Trophoblast cell (in vitro differentiated cells and primary cell): ENCODE measurements at regions not wholly inside any gene's neighbourhood (a gene's known extent, or its start where the extent isn't known, plus 50 kb on each side); places are given as distances from the start of the nearest gene placed in this dataset.

Experiments
- DNase-seq, 2 donors: peaks; one replicate each; pipeline ENCODE4 v3.0.0-alpha.2; 2016
- H2AFZ ChIP-seq: 2 replicates; pipeline ENCODE4 v1.6.1; 2013; ENCODE audit warnings: low read length, moderate library complexity, mild to moderate bottlenecking; ENCODE audit not compliant: insufficient read depth, poor library complexity
- H2AK5ac ChIP-seq: 2 replicates; pipeline ENCODE4 v1.6.1; 2013; ENCODE audit warnings: mild to moderate bottlenecking, low read length
- H2BK120ac ChIP-seq: 2 replicates; pipeline ENCODE4 v1.6.1; 2013; ENCODE audit warnings: low read length, mild to moderate bottlenecking, moderate library complexity; ENCODE audit not compliant: insufficient read depth, poor library complexity
- H2BK12ac ChIP-seq: 2 replicates; pipeline ENCODE4 v1.6.1; 2013; ENCODE audit warnings: mild to moderate bottlenecking, low read length, moderate library complexity
- H2BK5ac ChIP-seq: 2 replicates; pipeline ENCODE4 v1.6.1; 2013; ENCODE audit warnings: low read length, low read depth, moderate library complexity, mild to moderate bottlenecking; ENCODE audit not compliant: poor library complexity
- H3K14ac ChIP-seq: 2 replicates; pipeline ENCODE4 v1.6.1; 2013; ENCODE audit warnings: mild to moderate bottlenecking, low read length
- H3K18ac ChIP-seq: 2 replicates; pipeline ENCODE4 v1.6.1; 2013; ENCODE audit warnings: mild to moderate bottlenecking, low read length
- H3K23ac ChIP-seq: 2 replicates; pipeline ENCODE4 v1.6.1; 2013; ENCODE audit warnings: low read length
- H3K27ac ChIP-seq: 2 replicates; pipeline ENCODE4 v1.5.1; 2013; ENCODE audit warnings: low read depth, mild to moderate bottlenecking, inconsistent platforms, low read length, moderate library complexity
- H3K27me3 ChIP-seq: 2 replicates; pipeline ENCODE4 v1.6.1; 2013; ENCODE audit warnings: inconsistent platforms, mild to moderate bottlenecking, low read length, moderate library complexity; ENCODE audit not compliant: insufficient read depth
- H3K36me3 ChIP-seq, 2 experiments: 1 replicate in 1 of 2; 2 replicates in 1 of 2; pipeline ENCODE4 v1.6.1; 2013; ENCODE audit warnings: low read length in 2 of 2, mild to moderate bottlenecking in 2 of 2, moderate library complexity in 1 of 2; ENCODE audit not compliant: insufficient read depth in 2 of 2, control insufficient read depth in 1 of 2
- H3K4ac ChIP-seq: 2 replicates; pipeline ENCODE4 v1.6.1; 2013; ENCODE audit warnings: low read depth, mild to moderate bottlenecking, low read length, moderate library complexity
- H3K4me1 ChIP-seq, 2 experiments: 1 replicate in 1 of 2; 2 replicates in 1 of 2; pipeline ENCODE4 v1.6.1; 2013; ENCODE audit warnings: low read length in 2 of 2, mild to moderate bottlenecking in 2 of 2, moderate library complexity in 1 of 2; ENCODE audit not compliant: insufficient read depth in 2 of 2, control insufficient read depth in 1 of 2
- H3K4me2 ChIP-seq: 2 replicates; pipeline ENCODE4 v1.6.1; 2013; ENCODE audit warnings: inconsistent platforms, mild to moderate bottlenecking, low read length, moderate library complexity
- H3K4me3 ChIP-seq: 2 replicates; pipeline ENCODE4 v1.5.1; 2013; ENCODE audit warnings: mild to moderate bottlenecking, low read depth, low read length, inconsistent platforms
- H3K79me1 ChIP-seq: one replicate; pipeline ENCODE4 v1.6.1; 2013; ENCODE audit warnings: low read length
- H3K79me2 ChIP-seq: 2 replicates; pipeline ENCODE4 v1.6.1; 2013; ENCODE audit warnings: low read length, mild to moderate bottlenecking; ENCODE audit not compliant: control insufficient read depth, insufficient read depth, poor library complexity
- H3K9ac ChIP-seq: 2 replicates; pipeline ENCODE4 v1.6.1; 2013; ENCODE audit warnings: mild to moderate bottlenecking, low read length
- H3K9me3 ChIP-seq: 2 replicates; pipeline ENCODE4 v1.6.1; 2013; ENCODE audit warnings: low read depth, mild to moderate bottlenecking, control low read depth, inconsistent platforms, low read length; ENCODE audit not compliant: insufficient read depth
- H4K12ac ChIP-seq: 2 replicates; pipeline ENCODE4 v1.6.1; 2013; ENCODE audit warnings: low read depth, mild to moderate bottlenecking, low read length, moderate library complexity
- H4K8ac ChIP-seq: 2 replicates; pipeline ENCODE4 v1.6.1; 2013; ENCODE audit warnings: low read depth, mild to moderate bottlenecking, low read length, moderate library complexity
- H4K91ac ChIP-seq: one replicate; pipeline ENCODE4 v1.6.1; 2013; ENCODE audit warnings: low read depth, mild to moderate bottlenecking, low read length, moderate library complexity
- WGBS: extraction: QIAGEN DNeasy Blood & Tissue Kit; methylation state at CpG from one replicate; pipeline ENCODE4 v1.1.7; 2013; ENCODE audit warnings: missing lambda C conversion rate; ENCODE audit not compliant: insufficient read length, insufficient coverage; ENCODE audit errors: extremely low coverage; 5-methylcytosine and 5-hydroxymethylcytosine counted together

GRCh38 chr1:244173240-244173639 is 122.2 kb downstream of the ZBTB18 start:
- Histone ChIP-seq H3K9ac (no peak overlapping the region), H2BK12ac (no peak overlapping the region), H4K12ac (no peak overlapping the region), H3K79me1 (no peaks in the 10 kb centered on the region), H3K27ac (no peak overlapping the region), H3K14ac (no peak overlapping the region), H3K9me3 (no peaks in the 10 kb centered on the region), H4K91ac (no peak overlapping the region), H2AFZ (no peak overlapping the region), H3K4ac (no peak overlapping the region), H3K79me2 (no peaks in the 10 kb centered on the region), H3K36me3 (no peaks in the 10 kb centered on the region), H3K4me2 (no peak overlapping the region), H2AK5ac (no peak overlapping the region), H3K4me1 (no peaks in the 10 kb centered on the region), H3K4me3 (no peak overlapping the region), H3K27me3 (no peaks in the 10 kb centered on the region), H3K18ac (no peak overlapping the region), H4K8ac (no peak overlapping the region), H2BK120ac (no peak overlapping the region), H3K23ac (no peak overlapping the region), H2BK5ac (no peak overlapping the region)
- no peak for DNase-seq
- no CpG with 5 or more reads among the region's 4 CpGs for WGBS

GRCh38 chr1:244173769-244174168 is 122.7 kb downstream of the ZBTB18 start:
- Histone ChIP-seq H2BK5ac (no peak overlapping the region), H2BK120ac (no peak overlapping the region), H2BK12ac (no peak overlapping the region), H3K4me2 (no peak overlapping the region), H3K9me3 (no peaks in the 10 kb centered on the region), H3K27me3 (no peaks in the 10 kb centered on the region), H3K79me2 (no peaks in the 10 kb centered on the region), H3K9ac (no peak overlapping the region), H4K8ac (no peak overlapping the region), H3K18ac (no peak overlapping the region), H3K27ac (no peak overlapping the region), H3K4ac (no peak overlapping the region), H2AFZ (no peak overlapping the region), H3K4me3 (no peak overlapping the region), H4K12ac (no peak overlapping the region), H3K79me1 (no peaks in the 10 kb centered on the region), H2AK5ac (no peak overlapping the region), H3K23ac (no peak overlapping the region), H3K4me1 (no peaks in the 10 kb centered on the region), H3K36me3 (no peaks in the 10 kb centered on the region), H4K91ac (no peak overlapping the region), H3K14ac (no peak overlapping the region)
- WGBS = no CpG with 5 or more reads among the region's 6 CpGs
- no peak for DNase-seq

GRCh38 chr1:244174922-244175521 is 123.9 kb downstream of the ZBTB18 start:
- no peaks in the 10 kb centered on the region for H3K79me1 ChIP-seq
- H3K4ac ChIP-seq = no peak overlapping the region
- no peak overlapping the region for H2BK12ac ChIP-seq
- H3K4me1 ChIP-seq = no peaks in the 10 kb centered on the region
- H3K79me2 ChIP-seq = no peaks in the 10 kb centered on the region
- H4K91ac ChIP-seq = no peak overlapping the region
- no peak overlapping the region for H2BK5ac ChIP-seq
- H4K12ac ChIP-seq = no peak overlapping the region
- H3K9me3 ChIP-seq = no peaks in the 10 kb centered on the region
- H3K23ac ChIP-seq = no peak overlapping the region
- DNase-seq = no peak
- H2BK120ac ChIP-seq = no peak overlapping the region
- H2AFZ ChIP-seq = no peak overlapping the region
- no CpG with 5 or more reads among the region's 3 CpGs for WGBS
- H3K9ac ChIP-seq = no peak overlapping the region
- no peak overlapping the region for H3K27ac ChIP-seq
- H3K18ac ChIP-seq = no peak overlapping the region
- no peak overlapping the region for H4K8ac ChIP-seq
- H3K36me3 ChIP-seq = no peaks in the 10 kb centered on the region
- H2AK5ac ChIP-seq = no peak overlapping the region
- H3K14ac ChIP-seq = no peak overlapping the region
- no peak overlapping the region for H3K4me3 ChIP-seq
- H3K27me3 ChIP-seq = no peaks in the 10 kb centered on the region
- no peak overlapping the region for H3K4me2 ChIP-seq

- H3K23ac ChIP-seq = no peak overlapping the region
- no peak overlapping the region for H3K4me3 ChIP-seq
- H3K27ac ChIP-seq = no peak overlapping the region
- H3K4me1 ChIP-seq = no peaks in the 10 kb centered on the region
- H3K9me3 ChIP-seq = no peaks in the 10 kb centered on the region
- H3K9ac ChIP-seq = no peak overlapping the region
- H4K91ac ChIP-seq = no peak overlapping the region
- no peak overlapping the region for H4K12ac ChIP-seq
- H3K4ac ChIP-seq = no peak overlapping the region
- H3K27me3 ChIP-seq = no peaks in the 10 kb centered on the region
- no CpG with 5 or more reads among the region's 3 CpGs for WGBS
- H2AFZ ChIP-seq = no peak overlapping the region
- no peak overlapping the region for H2BK12ac ChIP-seq
- H2BK5ac ChIP-seq = no peak overlapping the region
- H2BK120ac ChIP-seq = no peak overlapping the region
- H3K4me2 ChIP-seq = no peak overlapping the region
- no peak overlapping the region for H3K14ac ChIP-seq
- no peaks in the 10 kb centered on the region for H3K79me1 ChIP-seq
- DNase-seq = no peak
- no peaks in the 10 kb centered on the region for H3K79me2 ChIP-seq
- H2AK5ac ChIP-seq = no peak overlapping the region
- H3K36me3 ChIP-seq = no peaks in the 10 kb centered on the region
- H4K8ac ChIP-seq = no peak overlapping the region
- H3K18ac ChIP-seq = no peak overlapping the region
These were observed 125.1 kb downstream of the ZBTB18 start for GRCh38 chr1:244176201-244176600.
